ENCODE measurements at regions not wholly inside any gene's neighbourhood (a gene's known extent, or its start where the extent isn't known, plus 50 kb on each side); places are given as distances from the start of the nearest gene placed in this dataset.
"Not testable (repeated sequence)": the region's sequence is repeated elsewhere in the genome, so short reads cannot be mapped to it uniquely, and the experiment has no call there.

GRCh38 chr11:29187215-29187614 lies 829.6 kb downstream of the KCNA4 start:
- Mint-ChIP-seq H3K9me3 (peaks cover 15% of the 10 kb centered on the region), H3K36me3 (ENCODE audit: low read depth) (no peaks in the 10 kb centered on the region), H3K4me1 (ENCODE audit: low read depth) (no peaks in the 10 kb centered on the region)

GRCh38 chr11:29184939-29185890 lies 831.6 kb downstream of the KCNA4 start:
- Mint-ChIP-seq H3K27me3 (no peaks in the 10 kb centered on the region), H3K27ac (no peak overlapping the region), H3K4me1 (ENCODE audit: low read depth) (no peaks in the 10 kb centered on the region), H3K4me3 (no peak overlapping the region), H3K36me3 (ENCODE audit: low read depth) (no peaks in the 10 kb centered on the region), H3K9me3 (peaks cover 19% of the 10 kb centered on the region)

More at GRCh38 chr11:29187215-29187614, 829.6 kb downstream of the KCNA4 start:
- H3K27me3 Mint-ChIP-seq = no peaks in the 10 kb centered on the region
- no peak overlapping the region for H3K27ac Mint-ChIP-seq
- no peak overlapping the region for H3K4me3 Mint-ChIP-seq

- Mint-ChIP-seq H3K27ac (no peak overlapping the region), H3K9me3 (peaks cover 14% of the 10 kb centered on the region), H3K27me3 (no peaks in the 10 kb centered on the region), H3K36me3 (ENCODE audit: low read depth) (no peaks in the 10 kb centered on the region), H3K4me1 (ENCODE audit: low read depth) (no peaks in the 10 kb centered on the region), H3K4me3 (no peak overlapping the region)
These were observed 833.5 kb downstream of the KCNA4 start for GRCh38 chr11:29183301-29183700.

- Mint-ChIP-seq H3K27ac (no peak overlapping the region), H3K36me3 (ENCODE audit: low read depth) (no peaks in the 10 kb centered on the region), H3K4me1 (ENCODE audit: low read depth) (no peaks in the 10 kb centered on the region), H3K4me3 (no peak overlapping the region), H3K9me3 (peaks cover 3% of the 10 kb centered on the region), H3K27me3 (no peaks in the 10 kb centered on the region)
These were observed 843.2 kb downstream of the KCNA4 start for GRCh38 chr11:29173660-29174062.

GRCh38 chr11:29171360-29171950 lies 845.4 kb downstream of the KCNA4 start:
- Mint-ChIP-seq H3K4me3 (no peak overlapping the region), H3K27ac (no peak overlapping the region), H3K27me3 (no peaks in the 10 kb centered on the region), H3K36me3 (ENCODE audit: low read depth) (no peaks in the 10 kb centered on the region), H3K9me3 (peaks cover 3% of the 10 kb centered on the region), H3K4me1 (ENCODE audit: low read depth) (no peaks in the 10 kb centered on the region)

- H3K36me3 Mint-ChIP-seq (ENCODE audit: low read depth) = no peaks in the 10 kb centered on the region
- H3K9me3 Mint-ChIP-seq = peaks cover 3% of the 10 kb centered on the region
These were observed 850.5 kb downstream of the KCNA4 start for GRCh38 chr11:29166306-29166705.

GRCh38 chr11:29163231-29163630 lies 853.6 kb downstream of the KCNA4 start:
- Mint-ChIP-seq H3K36me3 (ENCODE audit: low read depth) (no peaks in the 10 kb centered on the region), H3K9me3 (peaks cover 7% of the 10 kb centered on the region), H3K4me1 (ENCODE audit: low read depth) (no peaks in the 10 kb centered on the region), H3K4me3 (no peak overlapping the region), H3K27me3 (no peaks in the 10 kb centered on the region), H3K27ac (no peak overlapping the region)

More at GRCh38 chr11:29166306-29166705, 850.5 kb downstream of the KCNA4 start:
- Mint-ChIP-seq H3K27me3 (no peaks in the 10 kb centered on the region), H3K27ac (no peak overlapping the region), H3K4me3 (no peak overlapping the region), H3K4me1 (ENCODE audit: low read depth) (no peaks in the 10 kb centered on the region)

- Mint-ChIP-seq H3K4me1 (ENCODE audit: low read depth) (no peaks in the 10 kb centered on the region), H3K36me3 (ENCODE audit: low read depth) (no peaks in the 10 kb centered on the region), H3K27me3 (no peaks in the 10 kb centered on the region), H3K27ac (no peak overlapping the region), H3K9me3 (peaks cover 7% of the 10 kb centered on the region), H3K4me3 (no peak overlapping the region)
These were observed 854.3 kb downstream of the KCNA4 start for GRCh38 chr11:29162491-29162890.

- Mint-ChIP-seq H3K27me3 (no peaks in the 10 kb centered on the region), H3K9me3 (peaks cover 7% of the 10 kb centered on the region), H3K4me1 (ENCODE audit: low read depth) (no peaks in the 10 kb centered on the region), H3K36me3 (ENCODE audit: low read depth) (no peaks in the 10 kb centered on the region), H3K27ac (no peak overlapping the region), H3K4me3 (no peak overlapping the region)
These were observed 855.6 kb downstream of the KCNA4 start for GRCh38 chr11:29161191-29161590.

GRCh38 chr11:29159552-29160465 lies 857.0 kb downstream of the KCNA4 start:
- Mint-ChIP-seq H3K9me3 (peaks cover 4% of the 10 kb centered on the region), H3K4me3 (no peak overlapping the region), H3K27me3 (no peaks in the 10 kb centered on the region), H3K27ac (no peak overlapping the region), H3K4me1 (ENCODE audit: low read depth) (no peaks in the 10 kb centered on the region), H3K36me3 (ENCODE audit: low read depth) (no peaks in the 10 kb centered on the region)

GRCh38 chr11:29153078-29153477 lies 863.8 kb downstream of the KCNA4 start:
- H3K36me3 Mint-ChIP-seq (ENCODE audit: low read depth) = no peaks in the 10 kb centered on the region
- peaks cover 4% of the 10 kb centered on the region for H3K9me3 Mint-ChIP-seq
- no peak overlapping the region for H3K27ac Mint-ChIP-seq
- H3K4me1 Mint-ChIP-seq (ENCODE audit: low read depth) = no peaks in the 10 kb centered on the region
- H3K4me3 Mint-ChIP-seq = no peak overlapping the region
- H3K27me3 Mint-ChIP-seq = no peaks in the 10 kb centered on the region

- not testable (repeated sequence) for H3K27ac Mint-ChIP-seq; H3K36me3 Mint-ChIP-seq (ENCODE audit: low read depth); H3K27me3 Mint-ChIP-seq
These were observed 874.3 kb downstream of the KCNA4 start for GRCh38 chr11:29142573-29142972.

GRCh38 chr11:29135504-29135903 lies 881.3 kb downstream of the KCNA4 start:
- Mint-ChIP-seq H3K4me3 (no peak overlapping the region), H3K4me1 (ENCODE audit: low read depth) (no peaks in the 10 kb centered on the region), H3K9me3 (peaks cover 8% of the 10 kb centered on the region), H3K36me3 (ENCODE audit: low read depth) (no peaks in the 10 kb centered on the region), H3K27ac (no peak overlapping the region), H3K27me3 (no peaks in the 10 kb centered on the region)

More at GRCh38 chr11:29142573-29142972, 874.3 kb downstream of the KCNA4 start:
- not testable (repeated sequence) for H3K4me1 Mint-ChIP-seq (ENCODE audit: low read depth); H3K9me3 Mint-ChIP-seq; H3K4me3 Mint-ChIP-seq

- Mint-ChIP-seq H3K27me3 (no peaks in the 10 kb centered on the region), H3K4me1 (ENCODE audit: low read depth) (no peaks in the 10 kb centered on the region), H3K27ac (no peak overlapping the region), H3K9me3 (peaks cover 8% of the 10 kb centered on the region), H3K36me3 (ENCODE audit: low read depth) (no peaks in the 10 kb centered on the region), H3K4me3 (no peak overlapping the region)
These were observed 885.8 kb downstream of the KCNA4 start for GRCh38 chr11:29131055-29131454.

- Mint-ChIP-seq H3K4me3 (no peak overlapping the region), H3K9me3 (peaks cover 12% of the 10 kb centered on the region), H3K27ac (no peak overlapping the region), H3K27me3 (no peaks in the 10 kb centered on the region), H3K4me1 (ENCODE audit: low read depth) (no peaks in the 10 kb centered on the region), H3K36me3 (ENCODE audit: low read depth) (no peaks in the 10 kb centered on the region)
These were observed 887.0 kb downstream of the KCNA4 start for GRCh38 chr11:29129844-29130243.

Data from stimulated activated naive CD8-positive, alpha-beta T cell treated with anti-CD3 and anti-CD28 coated beads, Interleukin-15, Interleukin-2, amounts not matched to agents 100 ng/mL and 50 ng/mL, for 24 hours (primary cell).